Neuron (in vitro differentiated cells): ENCODE measurements at regions not wholly inside any gene's neighbourhood (a gene's known extent, or its start where the extent isn't known, plus 50 kb on each side); places are given as distances from the start of the nearest gene placed in this dataset.
"Not testable (repeated sequence)": the region's sequence is repeated elsewhere in the genome, so short reads cannot be mapped to it uniquely, and the experiment has no call there.

Experiments
- H2AFZ ChIP-seq: one replicate; pipeline ENCODE4 v1.6.1; 2013; ENCODE audit warnings: low read depth, mild to moderate bottlenecking, inconsistent platforms, low read length, moderate library complexity
- H3K27me3 ChIP-seq: one replicate; pipeline ENCODE4 v1.6.1; 2013; ENCODE audit warnings: low read length; ENCODE audit not compliant: insufficient read depth
- H3K36me3 ChIP-seq: one replicate; pipeline ENCODE4 v1.6.1; 2013; ENCODE audit warnings: low read length; ENCODE audit not compliant: insufficient read depth
- H3K4me1 ChIP-seq: one replicate; pipeline ENCODE4 v1.6.1; 2013; ENCODE audit warnings: low read length; ENCODE audit not compliant: insufficient read depth
- H3K4me3 ChIP-seq: 2 replicates; pipeline ENCODE4 v1.5.1; 2013; ENCODE audit warnings: mild to moderate bottlenecking, low read length, moderate library complexity
- H3K9me3 ChIP-seq: one replicate; pipeline ENCODE4 v1.6.1; 2013; ENCODE audit warnings: low read length

- Histone ChIP-seq H3K4me3 (no peak overlapping the region), H3K9me3 (no peaks in the 10 kb centered on the region), H3K27me3 (no peaks in the 10 kb centered on the region), H2AFZ (no peak overlapping the region), H3K4me1 (peaks cover 3% of the 10 kb centered on the region), H3K36me3 (no peaks in the 10 kb centered on the region)
Measured at GRCh38 chr16:87161822-87162676, 155.1 kb downstream of the C16orf95 start.

- not testable (repeated sequence) for H3K36me3 ChIP-seq, H3K9me3 ChIP-seq, H3K27me3 ChIP-seq, H2AFZ ChIP-seq, H3K4me3 ChIP-seq, H3K4me1 ChIP-seq
Measured at GRCh38 chr16:87162799-87163198, 154.4 kb downstream of the C16orf95 start.

GRCh38 chr16:87163637-87164036, 153.6 kb downstream of the C16orf95 start:
- Histone ChIP-seq H3K4me1 (peaks cover 3% of the 10 kb centered on the region), H3K27me3 (no peaks in the 10 kb centered on the region)

GRCh38 chr16:87165151-87165550, 152.0 kb downstream of the C16orf95 start:
- no peaks in the 10 kb centered on the region for H3K27me3 ChIP-seq
- H3K4me3 ChIP-seq = no peak overlapping the region
- peaks cover 3% of the 10 kb centered on the region for H3K4me1 ChIP-seq
- no peak overlapping the region for H2AFZ ChIP-seq
- H3K36me3 ChIP-seq = no peaks in the 10 kb centered on the region
- H3K9me3 ChIP-seq = no peaks in the 10 kb centered on the region

More at GRCh38 chr16:87163637-87164036, 153.6 kb downstream of the C16orf95 start:
- H2AFZ ChIP-seq = no peak overlapping the region
- H3K9me3 ChIP-seq = no peaks in the 10 kb centered on the region
- no peak overlapping the region for H3K4me3 ChIP-seq
- H3K36me3 ChIP-seq = no peaks in the 10 kb centered on the region

GRCh38 chr16:87165885-87166284, 151.3 kb downstream of the C16orf95 start:
- Histone ChIP-seq H3K4me1 (no peaks in the 10 kb centered on the region), H3K36me3 (no peaks in the 10 kb centered on the region), H3K9me3 (no peaks in the 10 kb centered on the region)

GRCh38 chr16:87166321-87166720, 150.9 kb downstream of the C16orf95 start:
- Histone ChIP-seq H3K36me3 (no peaks in the 10 kb centered on the region), H3K4me3 (no peak overlapping the region), H2AFZ (no peak overlapping the region), H3K4me1 (no peaks in the 10 kb centered on the region), H3K27me3 (no peaks in the 10 kb centered on the region), H3K9me3 (no peaks in the 10 kb centered on the region)

More at GRCh38 chr16:87165885-87166284, 151.3 kb downstream of the C16orf95 start:
- Histone ChIP-seq H3K27me3 (no peaks in the 10 kb centered on the region), H2AFZ (no peak overlapping the region), H3K4me3 (no peak overlapping the region)

- Histone ChIP-seq H2AFZ (no peak overlapping the region), H3K27me3 (no peaks in the 10 kb centered on the region), H3K9me3 (no peaks in the 10 kb centered on the region), H3K36me3 (no peaks in the 10 kb centered on the region), H3K4me3 (no peak overlapping the region), H3K4me1 (no peaks in the 10 kb centered on the region)
Measured at GRCh38 chr16:87166934-87167333, 150.3 kb downstream of the C16orf95 start.

GRCh38 chr16:87169509-87169995, 147.6 kb downstream of the C16orf95 start:
- Histone ChIP-seq H3K27me3 (no peaks in the 10 kb centered on the region), H3K4me3 (no peak overlapping the region), H2AFZ (no peak overlapping the region), H3K9me3 (no peaks in the 10 kb centered on the region), H3K4me1 (no peaks in the 10 kb centered on the region), H3K36me3 (no peaks in the 10 kb centered on the region)

GRCh38 chr16:87170310-87170709, 146.9 kb downstream of the C16orf95 start:
- Histone ChIP-seq H2AFZ (no peak overlapping the region), H3K27me3 (no peaks in the 10 kb centered on the region), H3K4me1 (no peaks in the 10 kb centered on the region), H3K9me3 (no peaks in the 10 kb centered on the region), H3K4me3 (no peak overlapping the region), H3K36me3 (no peaks in the 10 kb centered on the region)

GRCh38 chr16:87171723-87172122, 145.5 kb downstream of the C16orf95 start:
- Histone ChIP-seq H2AFZ (no peak overlapping the region), H3K4me1 (no peaks in the 10 kb centered on the region), H3K36me3 (no peaks in the 10 kb centered on the region), H3K9me3 (no peaks in the 10 kb centered on the region), H3K4me3 (no peak overlapping the region), H3K27me3 (no peaks in the 10 kb centered on the region)

GRCh38 chr16:87172632-87173031, 144.6 kb downstream of the C16orf95 start:
- Histone ChIP-seq H3K4me3 (no peak overlapping the region), H3K27me3 (no peaks in the 10 kb centered on the region), H3K9me3 (no peaks in the 10 kb centered on the region), H2AFZ (no peak overlapping the region), H3K36me3 (no peaks in the 10 kb centered on the region), H3K4me1 (peaks cover 6% of the 10 kb centered on the region)

- Histone ChIP-seq H3K27me3 (no peaks in the 10 kb centered on the region), H3K9me3 (no peaks in the 10 kb centered on the region), H3K4me1 (peaks cover 14% of the 10 kb centered on the region), H2AFZ (no peak overlapping the region), H3K36me3 (no peaks in the 10 kb centered on the region), H3K4me3 (no peak overlapping the region)
Measured at GRCh38 chr16:87173294-87173893, 143.8 kb downstream of the C16orf95 start.

GRCh38 chr16:87174061-87174460, 143.1 kb downstream of the C16orf95 start:
- Histone ChIP-seq H3K27me3 (no peaks in the 10 kb centered on the region), H3K4me3 (no peak overlapping the region), H3K4me1 (peaks cover 19% of the 10 kb centered on the region), H2AFZ (no peak overlapping the region), H3K36me3 (no peaks in the 10 kb centered on the region), H3K9me3 (no peaks in the 10 kb centered on the region)
